SK-N-SH treated with all-trans-retinoic acid at 6 μM for 48 hours (cell line): ENCODE measurements at regions not wholly inside any gene's neighbourhood (a gene's known extent, or its start where the extent isn't known, plus 50 kb on each side); places are given as distances from the start of the nearest gene placed in this dataset.

Source experiments
- ATAC-seq: fragments of 200-7000 bp; cut with Tn5 transposase; 3 replicates; pipeline ENCODE4 v1.9.1; 2020; ENCODE audit warnings: mild to moderate bottlenecking, moderate library complexity
- ARNTL ChIP-seq: fragments of 450-650 bp; formaldehyde crosslinking; IDR thresholded peaks from 2 replicates; pipeline ENCODE4 v1.5.0; 2020; ENCODE audit warnings: low read depth, mild to moderate bottlenecking, moderate library complexity, borderline replicate concordance
- BACH2 ChIP-seq: fragments of 250-450 bp; sonication (Bioruptor Pico); IDR thresholded peaks from 2 replicates; pipeline ENCODE4 v1.9.0; 2021; ENCODE audit warnings: mild to moderate bottlenecking, borderline replicate concordance
- CREB5 ChIP-seq: fragments of 250-450 bp; sonication (Bioruptor Pico); IDR thresholded peaks from 2 replicates; pipeline ENCODE4 v1.5.1; 2020; ENCODE audit warnings: low read depth, mild to moderate bottlenecking, moderate library complexity
- CSDC2 ChIP-seq: fragments of 250-450 bp; sonication (Bioruptor Pico); IDR thresholded peaks from 2 replicates; pipeline ENCODE4 v1.5.0; 2020; ENCODE audit warnings: mild to moderate bottlenecking, moderate library complexity
- ESRRG ChIP-seq: fragments of 250-450 bp; sonication (Bioruptor Pico); IDR thresholded peaks from 2 replicates; pipeline ENCODE4 v1.6.1; 2021; ENCODE audit warnings: mild to moderate bottlenecking
- GLIS3 ChIP-seq: fragments of 250-450 bp; sonication (Bioruptor Pico); IDR thresholded peaks from 2 replicates; pipeline ENCODE4 v1.5.0; 2020; ENCODE audit warnings: mild to moderate bottlenecking, moderate library complexity
- ISL1 ChIP-seq: fragments of 250-450 bp; sonication (Bioruptor Pico); IDR thresholded peaks from 2 replicates; pipeline ENCODE4 v2.1.2; 2022; ENCODE audit warnings: mild to moderate bottlenecking, moderate library complexity
- OSR1 ChIP-seq: fragments of 250-450 bp; sonication (Bioruptor Pico); IDR thresholded peaks from 2 replicates; pipeline ENCODE4 v1.8.0; 2022; ENCODE audit warnings: moderate library complexity, mild to moderate bottlenecking, inconsistent platforms
- PATZ1 ChIP-seq: fragments of 250-450 bp; sonication (Bioruptor Pico); IDR thresholded peaks from 2 replicates; pipeline ENCODE4 v1.8.0; 2020; ENCODE audit warnings: mild to moderate bottlenecking, moderate library complexity, borderline replicate concordance
- POU6F1 ChIP-seq: fragments of 250-450 bp; sonication (Bioruptor Pico); IDR thresholded peaks from 2 replicates; pipeline ENCODE4 v1.8.0; 2021; ENCODE audit warnings: low read depth, mild to moderate bottlenecking, moderate library complexity, borderline replicate concordance
- PPARA ChIP-seq: fragments of 250-450 bp; sonication (Bioruptor Pico); IDR thresholded peaks from 2 replicates; pipeline ENCODE4 v1.5.0; 2020; ENCODE audit warnings: mild to moderate bottlenecking, borderline replicate concordance
- RARB ChIP-seq: fragments of 250-450 bp; sonication (Bioruptor Pico); IDR thresholded peaks from 2 replicates; pipeline ENCODE4 v1.8.0; 2021; ENCODE audit warnings: mild to moderate bottlenecking, moderate library complexity
- SNAI2 ChIP-seq: fragments of 250-450 bp; sonication (Bioruptor Pico); IDR thresholded peaks from 2 replicates; pipeline ENCODE4 v1.5.0; 2020; ENCODE audit warnings: mild to moderate bottlenecking, moderate library complexity
- TCF4 ChIP-seq: fragments of 250-450 bp; sonication (Bioruptor Pico); IDR thresholded peaks from 2 replicates; pipeline ENCODE4 v1.8.0; 2021; ENCODE audit warnings: mild to moderate bottlenecking, moderate library complexity, borderline replicate concordance
- TOX ChIP-seq: fragments of 250-450 bp; sonication (Bioruptor Pico); IDR thresholded peaks from 2 replicates; pipeline ENCODE4 v1.8.0; 2021; ENCODE audit warnings: mild to moderate bottlenecking, moderate library complexity, borderline replicate concordance
- TSHZ2 ChIP-seq: fragments of 250-450 bp; sonication (Bioruptor Pico); IDR thresholded peaks from 2 replicates; pipeline ENCODE4 v1.5.0; 2020; ENCODE audit warnings: mild to moderate bottlenecking, moderate library complexity
- ZC3H10 ChIP-seq: fragments of 250-450 bp; sonication (Bioruptor Pico); IDR thresholded peaks from 2 replicates; pipeline ENCODE4 v1.5.1; 2021; ENCODE audit warnings: mild to moderate bottlenecking, moderate library complexity
- ZFP30 ChIP-seq: fragments of 450-650 bp; formaldehyde crosslinking; IDR thresholded peaks from 2 replicates; pipeline ENCODE4 v1.5.0; 2022; ENCODE audit warnings: mild to moderate bottlenecking, moderate library complexity
- ZNF565 ChIP-seq: fragments of 450-650 bp; formaldehyde crosslinking; conservative IDR thresholded peaks from 2 replicates; pipeline ENCODE4 v1.5.0; 2020; ENCODE audit warnings: low read depth, mild to moderate bottlenecking, moderate library complexity
- ZNF70 ChIP-seq: fragments of 450-650 bp; formaldehyde crosslinking; IDR thresholded peaks from 2 replicates; pipeline ENCODE4 v1.5.0; 2020; ENCODE audit warnings: mild to moderate bottlenecking, moderate library complexity
- ZNF8 ChIP-seq: fragments of 450-650 bp; formaldehyde crosslinking; IDR thresholded peaks from 2 replicates; pipeline ENCODE4 v1.5.0; 2020; ENCODE audit warnings: mild to moderate bottlenecking, moderate library complexity

GRCh38 chr1:70874818-70875217, 172.8 kb downstream of the PTGER3 start:
- ATAC-seq, result no peak
- no peak for TF ChIP-seq ZNF70 (CRISPR knock-in tag)
- TF ChIP-seq BACH2 (CRISPR knock-in tag), result no peak
- TF ChIP-seq ESRRG (CRISPR knock-in tag), result no peak
- TF ChIP-seq ARNTL (CRISPR knock-in tag), result no peak
- no peak for TF ChIP-seq ZNF565
- no peak for TF ChIP-seq TCF4 (CRISPR knock-in tag)
- TF ChIP-seq SNAI2 (CRISPR knock-in tag), result no peak
- TF ChIP-seq ZC3H10 (CRISPR knock-in tag), result no peak
- no peak for TF ChIP-seq POU6F1 (CRISPR knock-in tag)
- no peak for TF ChIP-seq TSHZ2 (CRISPR knock-in tag)
- no peak for TF ChIP-seq PATZ1 (CRISPR knock-in tag)
- no peak for TF ChIP-seq RARB
- TF ChIP-seq ZFP30 (CRISPR knock-in tag), result no peak
- TF ChIP-seq CSDC2 (CRISPR knock-in tag), result no peak
- TF ChIP-seq ISL1 (CRISPR knock-in tag), result no peak

- TF ChIP-seq POU6F1 (CRISPR knock-in tag) (no peak), ZNF8 (CRISPR knock-in tag) (no peak), OSR1 (CRISPR knock-in tag) (no peak), PATZ1 (CRISPR knock-in tag) (no peak), PPARA (CRISPR knock-in tag) (no peak), TOX (CRISPR knock-in tag) (no peak), CREB5 (CRISPR knock-in tag) (no peak)
- TF ChIP-seq, all 23 proteins: peak for 0
- no peak for ATAC-seq
Measured at GRCh38 chr1:70877343-70877742, 170.3 kb downstream of the PTGER3 start.

GRCh38 chr1:70887936-70888335, 159.7 kb downstream of the PTGER3 start:
- TF ChIP-seq RARB (no peak), ZNF70 (CRISPR knock-in tag) (no peak), GLIS3 (CRISPR knock-in tag) (no peak), PPARA (CRISPR knock-in tag) (no peak), ISL1 (CRISPR knock-in tag) (no peak), ESRRG (CRISPR knock-in tag) (no peak)
- ATAC-seq, result no peak
